ENCODE measurements at regions not wholly inside any gene's neighbourhood (a gene's known extent, or its start where the extent isn't known, plus 50 kb on each side); places are given as distances from the start of the nearest gene placed in this dataset.

GRCh38 chr3:44045476-44046275 lies 196.0 kb upstream of the TOPAZ1 start:
- TF ChIP-seq POLR2A (IDR thresholded peaks at IDR 0.05; ENCODE audit: low read depth, low read length) = no peak
- no peak for TF ChIP-seq CTCF (conservative IDR thresholded peaks at IDR 0.05; ENCODE audit: low read depth, low read length)
- no peak for TF ChIP-seq RFX5 (IDR thresholded peaks at IDR 0.05; ENCODE audit: low read depth, low read length)

All from IMR-90 (cell line).